ENCODE measurements at regions not wholly inside any gene's neighbourhood (a gene's known extent, or its start where the extent isn't known, plus 50 kb on each side); places are given as distances from the start of the nearest gene placed in this dataset.

- H3K27ac Mint-ChIP-seq: no peak overlapping the region
- no peaks in the 10 kb centered on the region for H3K4me1 Mint-ChIP-seq
- H3K36me3 Mint-ChIP-seq (ENCODE audit: low read depth): no peaks in the 10 kb centered on the region
- TF ChIP-seq, protein P1, sequence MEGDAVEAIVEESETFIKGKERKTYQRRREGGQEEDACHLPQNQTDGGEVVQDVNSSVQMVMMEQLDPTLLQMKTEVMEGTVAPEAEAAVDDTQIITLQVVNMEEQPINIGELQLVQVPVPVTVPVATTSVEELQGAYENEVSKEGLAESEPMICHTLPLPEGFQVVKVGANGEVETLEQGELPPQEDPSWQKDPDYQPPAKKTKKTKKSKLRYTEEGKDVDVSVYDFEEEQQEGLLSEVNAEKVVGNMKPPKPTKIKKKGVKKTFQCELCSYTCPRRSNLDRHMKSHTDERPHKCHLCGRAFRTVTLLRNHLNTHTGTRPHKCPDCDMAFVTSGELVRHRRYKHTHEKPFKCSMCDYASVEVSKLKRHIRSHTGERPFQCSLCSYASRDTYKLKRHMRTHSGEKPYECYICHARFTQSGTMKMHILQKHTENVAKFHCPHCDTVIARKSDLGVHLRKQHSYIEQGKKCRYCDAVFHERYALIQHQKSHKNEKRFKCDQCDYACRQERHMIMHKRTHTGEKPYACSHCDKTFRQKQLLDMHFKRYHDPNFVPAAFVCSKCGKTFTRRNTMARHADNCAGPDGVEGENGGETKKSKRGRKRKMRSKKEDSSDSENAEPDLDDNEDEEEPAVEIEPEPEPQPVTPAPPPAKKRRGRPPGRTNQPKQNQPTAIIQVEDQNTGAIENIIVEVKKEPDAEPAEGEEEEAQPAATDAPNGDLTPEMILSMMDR (IDR thresholded peaks at IDR 0.05; ENCODE audit: unreplicated experiment in 3 of 3): no peak
- peaks cover 3% of the 10 kb centered on the region for H3K9me3 Mint-ChIP-seq
- no peak overlapping the region for H3K4me3 Mint-ChIP-seq
- H3K27me3 Mint-ChIP-seq (ENCODE audit: low read depth): peaks cover under 1% of the 10 kb centered on the region
Observed at GRCh38 chr15:53059273-53060043, 269.3 kb upstream of the ONECUT1 start.

GRCh38 chr15:53046153-53046790 lies 256.1 kb upstream of the ONECUT1 start:
- Mint-ChIP-seq H3K27me3 (ENCODE audit: low read depth) (peaks cover 4% of the 10 kb centered on the region), H3K4me1 (no peaks in the 10 kb centered on the region), H3K4me3 (no peak overlapping the region), H3K36me3 (ENCODE audit: low read depth) (no peaks in the 10 kb centered on the region), H3K9me3 (peaks cover 16% of the 10 kb centered on the region), H3K27ac (no peak overlapping the region)
- TF ChIP-seq, protein P1 (IDR thresholded peaks at IDR 0.05; ENCODE audit: unreplicated experiment in 3 of 3): no peak

- H3K9me3 Mint-ChIP-seq: no peaks in the 10 kb centered on the region
Observed at GRCh38 chr15:53038655-53038941, 248.5 kb upstream of the ONECUT1 start.

DNA sequence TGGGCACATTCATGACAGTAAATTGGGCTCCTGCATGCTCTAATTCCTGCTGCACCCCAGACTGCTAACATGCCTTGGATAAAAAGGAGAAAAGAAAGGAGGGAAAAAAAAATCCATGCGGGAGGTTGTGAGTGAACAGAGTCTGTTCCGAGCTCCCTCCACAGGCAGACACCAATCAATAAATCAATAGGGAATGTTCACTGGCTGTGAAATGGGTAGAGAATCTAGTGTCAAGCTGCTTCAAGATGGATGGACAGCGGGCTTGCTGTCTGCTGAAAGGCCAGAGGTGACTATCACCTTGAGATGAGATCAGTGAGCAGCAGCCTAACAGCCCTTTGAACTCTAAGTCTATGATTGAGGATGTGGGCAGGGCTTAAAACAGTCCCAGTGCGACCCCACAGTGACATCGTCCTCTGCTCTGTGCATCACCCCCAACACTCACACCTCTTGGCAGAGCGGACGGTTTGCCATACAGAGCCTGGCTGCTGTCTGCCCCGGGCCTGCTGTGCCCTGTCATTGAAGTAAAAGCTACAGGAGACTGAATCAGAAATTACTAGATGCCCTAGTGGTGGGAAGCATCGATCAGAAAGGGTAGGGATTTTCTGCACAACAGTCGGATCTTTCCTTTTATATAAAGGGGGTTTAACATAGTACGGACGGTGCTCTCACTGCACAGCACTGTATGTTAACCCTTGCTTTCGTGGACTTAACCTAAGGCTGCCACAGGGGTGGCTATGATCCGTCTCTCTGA lies 247.9 kb upstream of the ONECUT1 start:
- TF ChIP-seq, protein P1 (IDR thresholded peaks at IDR 0.05; ENCODE audit: unreplicated experiment in 3 of 3): no peak
- Mint-ChIP-seq H3K27me3 (ENCODE audit: low read depth) (no peaks in the 10 kb centered on the region), H3K4me1 (no peaks in the 10 kb centered on the region), H3K36me3 (ENCODE audit: low read depth) (no peaks in the 10 kb centered on the region), H3K27ac (no peak overlapping the region), H3K9me3 (no peaks in the 10 kb centered on the region), H3K4me3 (no peak overlapping the region)

More at GRCh38 chr15:53038655-53038941, 248.5 kb upstream of the ONECUT1 start:
- Mint-ChIP-seq H3K4me1 (no peaks in the 10 kb centered on the region), H3K27me3 (ENCODE audit: low read depth) (no peaks in the 10 kb centered on the region), H3K4me3 (no peak overlapping the region), H3K27ac (no peak overlapping the region), H3K36me3 (ENCODE audit: low read depth) (no peaks in the 10 kb centered on the region)
- TF ChIP-seq, protein P1 (IDR thresholded peaks at IDR 0.05; ENCODE audit: unreplicated experiment in 3 of 3): no peak

- Mint-ChIP-seq H3K36me3 (ENCODE audit: low read depth) (no peaks in the 10 kb centered on the region), H3K4me3 (no peak overlapping the region), H3K4me1 (no peaks in the 10 kb centered on the region), H3K27me3 (ENCODE audit: low read depth) (no peaks in the 10 kb centered on the region), H3K27ac (no peak overlapping the region), H3K9me3 (no peaks in the 10 kb centered on the region)
- TF ChIP-seq, protein P1 (IDR thresholded peaks at IDR 0.05; ENCODE audit: unreplicated experiment in 3 of 3): no peak
Observed at GRCh38 chr15:53036641-53037040, 246.5 kb upstream of the ONECUT1 start.

Data from nephron (organoid).